Heart left ventricle (tissue), 16 donors: ENCODE measurements at regions not wholly inside any gene's neighbourhood (a gene's known extent, or its start where the extent isn't known, plus 50 kb on each side); places are given as distances from the start of the nearest gene placed in this dataset.

Experiments
- ATAC-seq, 4 donors: fragments of 200-7000 bp; cut with Tn5 transposase; one replicate each; pipeline ENCODE4 v1.9.1; 2020 to 2022; ENCODE audit warnings: moderate library complexity in 4 of 4, mild to moderate bottlenecking in 3 of 4, moderate number of reproducible peaks in 1 of 4
- DNase-seq, 5 donors: peaks; one replicate each; pipeline ENCODE4 v3.0.0-alpha.2; 2020
- H3K27ac ChIP-seq, 12 donors: fragments of 200-600 bp; sonication (generic) in 4 of 12; one replicate each; pipeline versions ENCODE4 v1.5.0 to v1.8.0; 2016 to 2022; ENCODE audit warnings: mild to moderate bottlenecking in 2 of 12
- H3K27me3 ChIP-seq, 9 donors: fragments of 200-600 bp; sonication (generic) in 2 of 9; one replicate each; pipeline versions ENCODE4 v1.5.1 to v1.8.0; 2016 to 2022; ENCODE audit warnings: mild to moderate bottlenecking in 3 of 9
- H3K36me3 ChIP-seq, 9 donors: fragments of 200-600 bp; sonication (generic) in 2 of 9; one replicate each; pipeline versions ENCODE4 v1.5.0 to v1.8.0; 2018 to 2022; ENCODE audit warnings: mild to moderate bottlenecking in 2 of 9
- H3K4me1 ChIP-seq, 12 donors: fragments of 200-600 bp; sonication (generic) in 4 of 12; one replicate each; pipeline versions ENCODE4 v1.5.0 to v1.8.0; 2016 to 2022; ENCODE audit warnings: mild to moderate bottlenecking in 3 of 12
- H3K4me3 ChIP-seq, 12 donors: fragments of 200-600 bp; sonication (generic) in 4 of 12; one replicate each; pipeline versions ENCODE4 v1.5.0 to v1.8.0; 2017 to 2022; ENCODE audit warnings: mild to moderate bottlenecking in 9 of 12, moderate library complexity in 4 of 12
- H3K9me3 ChIP-seq, 12 donors: fragments of 200-600 bp; sonication (generic) in 4 of 12; one replicate each; pipeline versions ENCODE4 v1.5.0 to v1.8.0; 2016 to 2022; ENCODE audit warnings: mild to moderate bottlenecking in 1 of 12
- CTCF ChIP-seq, 12 donors: fragments of 200-600 bp; sonication (generic) in 4 of 12; IDR thresholded peaks; one replicate each; pipeline versions ENCODE4 v1.5.0 to v1.8.0; 2018 to 2022; ENCODE audit warnings: antibody characterized with exemption in 12 of 12, mild to moderate bottlenecking in 5 of 12
- POLR2A ChIP-seq, 2 donors: fragments of 450-650 bp; IDR thresholded peaks; one replicate each; pipeline ENCODE4 v1.6.1; 2017; ENCODE audit warnings: antibody characterized with exemption in 2 of 2, mild to moderate bottlenecking in 2 of 2, moderate library complexity in 2 of 2
- WGBS, 4 donors: extraction: QIAGEN DNeasy Blood & Tissue Kit in 2 of 4; methylation state at CpG; one replicate each; pipeline versions ENCODE4 v1.1.5 to v1.1.7; 2013 to 2018; 5-methylcytosine and 5-hydroxymethylcytosine counted together
- intact Hi-C, 10 donors: fragments of 100-400 bp; cut with DNase I; formaldehyde crosslinking; loops; one replicate each; pipeline versions ENCODE4 v1.11.1 to v1.14.2; 2022
- donor health status: ischemic (EF 13 %, LVEDD 7.1; RV severe dilation, severe dysfunction).
- donor health status: healthy with polysubstance abuse.
- donor health status: DM: no; HTN: yes; CAD: no.
- donor health status: DM: no; HTN: no; CAD: no.
- donor health status: ischemic (EF 25% LVEDD 6.9; RV normal size, moderate dysfunction).
- donor health status: ischemic (EF 25% LVEDD 5.7; RV mildly dilated, moderate dysfunction).
- donor health status: healthy.
- donor health status: DM: yes; HTN: yes; CAD: no.
- donor health status: ischemic (EF 35%, LVEDD 5.7; RV mildly dilated, moderate dysfunction).
- donor health status: nonischemic (EF 11% LVEDD 7.7; RV severe dilation, severe dysfunction).
- donor health status: DM: yes; HTN: yes; CAD: no.
- donor health status: PGD.
- donor health status: ischemic (EF 29% LVEDD 5.4; RV normal size, mild dysfunction).
- donor health status: nonischemic (EF 23%, LVEDD 6.1; RV moderate dilation, normal function).

- TF ChIP-seq POLR2A (IDR thresholded peaks at IDR 0.05), result no peak
- no peak for TF ChIP-seq CTCF (IDR thresholded peaks at IDR 0.05)
- ATAC-seq (no peak), DNase-seq (no peak)
- intact Hi-C loops, result no loop called here
- 92 to 100% (median 95%) methylated on average over 1 of the region's 1 CpG for WGBS, 4 donors
- Histone ChIP-seq H3K27ac (no peak overlapping the region), H3K27me3 (no peaks in the 10 kb centered on the region), H3K36me3 (no peaks in the 10 kb centered on the region), H3K4me1 (no peaks in the 10 kb centered on the region), H3K4me3 (no peak overlapping the region), H3K9me3 (no peaks in the 10 kb centered on the region)
These were observed 461.6 kb downstream of the LRATD1 start for GRCh38 chr2:15094161-15094560.

- Histone ChIP-seq H3K36me3 (no peaks in the 10 kb centered on the region), H3K4me1 (no peaks in the 10 kb centered on the region), H3K4me3 (no peak overlapping the region), H3K9me3 (no peaks in the 10 kb centered on the region), H3K27ac (no peak overlapping the region), H3K27me3 (no peaks in the 10 kb centered on the region)
- TF ChIP-seq POLR2A (IDR thresholded peaks at IDR 0.05), result no peak
- no peak for TF ChIP-seq CTCF (IDR thresholded peaks at IDR 0.05)
- no peak for ATAC-seq
- no peak for DNase-seq
- intact Hi-C loops, result no loop called here
These were observed 464.3 kb downstream of the NBAS start for GRCh38 chr2:15096873-15097272.

DNA sequence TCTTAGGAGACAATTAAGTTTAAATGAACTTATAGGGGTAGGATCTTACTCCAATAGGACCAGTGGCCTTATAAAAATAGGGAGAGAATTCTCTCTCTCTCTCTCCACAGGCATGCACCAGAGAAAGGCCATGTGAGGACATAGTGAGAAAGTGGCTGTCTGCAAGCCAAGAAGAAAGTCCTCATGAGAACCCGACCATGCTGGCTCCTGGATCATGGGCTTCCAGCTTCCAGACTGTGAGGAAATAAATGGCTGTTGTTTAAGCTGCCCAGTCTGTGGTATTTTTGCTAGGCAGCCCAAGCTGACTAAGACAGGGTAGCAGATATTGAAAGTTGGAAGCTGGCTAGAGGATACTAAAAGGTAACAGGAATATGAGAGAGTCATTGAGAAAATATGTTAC lies 454.0 kb downstream of the NBAS start:
- ATAC-seq, result peak in 3 of 4 donors; percentile 74 to 86 (median 76)

GRCh38 chr2:15111718-15112117 lies 449.4 kb downstream of the NBAS start:
- H3K9me3 ChIP-seq, result peaks cover 0 to 53% (median 24%) of the 10 kb centered on the region in 12 donors
- 94 to 99% (median 98%) methylated on average over 1 of the region's 1 CpG for WGBS, 4 donors
- no peaks in the 10 kb centered on the region for H3K36me3 ChIP-seq
- H3K27me3 ChIP-seq, result no peaks in the 10 kb centered on the region
- TF ChIP-seq CTCF (IDR thresholded peaks at IDR 0.05) (no peak), POLR2A (IDR thresholded peaks at IDR 0.05) (no peak)
- peaks cover 0 to 7% (median 0%) of the 10 kb centered on the region in 12 donors for H3K4me1 ChIP-seq
- intact Hi-C loops, result no loop called here
- H3K4me3 ChIP-seq, result no peak overlapping the region
- no peak for ATAC-seq
- H3K27ac ChIP-seq, result no peak overlapping the region
- DNase-seq, result no peak

More for the DNA sequence above, 454.0 kb downstream of the NBAS start:
- no peak for TF ChIP-seq POLR2A (IDR thresholded peaks at IDR 0.05)
- no peak for TF ChIP-seq CTCF (IDR thresholded peaks at IDR 0.05)
- Histone ChIP-seq H3K27ac (no peak overlapping the region), H3K36me3 (no peaks in the 10 kb centered on the region), H3K4me1 (peaks cover 0 to 10% (median 0%) of the 10 kb centered on the region in 12 donors), H3K9me3 (peaks cover 0 to 27% (median 8%) of the 10 kb centered on the region in 12 donors), H3K27me3 (no peaks in the 10 kb centered on the region), H3K4me3 (no peak overlapping the region)
- 21 to 36% (median 30%) methylated on average over 1 of the region's 1 CpG for WGBS, 4 donors
- intact Hi-C loops, result no loop called here
- DNase-seq, result peak in 1 of 5 donors; percentile 38
